Body of pancreas (tissue), 4 donors: ENCODE measurements at regions not wholly inside any gene's neighbourhood (a gene's known extent, or its start where the extent isn't known, plus 50 kb on each side); places are given as distances from the start of the nearest gene placed in this dataset.
"Not testable (repeated sequence)": the region's sequence is repeated elsewhere in the genome, so short reads cannot be mapped to it uniquely, and the experiment has no call there.

Source experiments
- ATAC-seq: fragments of 150-250 bp; one replicate; pipeline ENCODE4 v1.9.1; 2016
- DNase-seq, 4 donors: peaks; one replicate each; pipeline ENCODE4 v3.0.0-alpha.2; 2019
- H3K27ac ChIP-seq, 4 donors: fragments of 200-600 bp; sonication (generic); 1 replicate in 3 of 4; 2 replicates in 1 of 4; pipeline versions ENCODE4 v1.5.1 to v1.6.1; 2016 to 2019; ENCODE audit warnings: mild to moderate bottlenecking in 1 of 4, mixed read lengths in 1 of 4, moderate library complexity in 1 of 4
- H3K27me3 ChIP-seq, 2 donors: fragments of 200-600 bp; sonication (generic); one replicate each; pipeline ENCODE4 v1.6.0; 2016; ENCODE audit warnings: mild to moderate bottlenecking in 1 of 2
- H3K36me3 ChIP-seq, 2 donors: fragments of 200-600 bp; sonication (generic); replicated peaks in 1 of 2; 2 replicates each; pipeline ENCODE4 v1.5.1; 2016; ENCODE audit warnings: low read depth in 2 of 2; ENCODE audit not compliant: insufficient read depth in 1 of 2
- H3K4me1 ChIP-seq: fragments of 200-600 bp; sonication (generic); one replicate; pipeline ENCODE4 v1.6.0; 2016
- H3K4me3 ChIP-seq, 2 donors: fragments of 200-600 bp; sonication (generic); 1 replicate in 1 of 2; 2 replicates in 1 of 2; pipeline ENCODE4 v1.5.1; 2016 to 2019
- H3K9me3 ChIP-seq, 3 donors: fragments of 200-600 bp; sonication (generic); 1 replicate in 2 of 3; 2 replicates in 1 of 3; pipeline ENCODE4 v1.5.1; 2016
- POLR2A ChIP-seq, 3 donors: fragments of 450-650 bp; IDR thresholded peaks; one replicate each; pipeline ENCODE4 v1.6.1; 2016; ENCODE audit warnings: antibody characterized with exemption in 3 of 3, mild to moderate bottlenecking in 2 of 3
- WGBS, 2 donors: methylation state at CpG; one replicate each; pipeline ENCODE4 v1.1.5; 2017; 5-methylcytosine and 5-hydroxymethylcytosine counted together
- intact Hi-C: fragments of 100-400 bp; cut with DNase I; formaldehyde crosslinking; loops from one replicate; pipeline ENCODE4 v1.15.1; 2023
- TF ChIP-seq, protein P1 (sequence below), 7 experiments: fragments of 450-650 bp in 4 of 7; fragments of 200-600 bp in 3 of 7; sonication (generic) in 3 of 7; IDR thresholded peaks; one replicate each; pipeline ENCODE4 v1.5.1; 2016 to 2019; ENCODE audit warnings: antibody characterized with exemption in 7 of 7

DNA sequence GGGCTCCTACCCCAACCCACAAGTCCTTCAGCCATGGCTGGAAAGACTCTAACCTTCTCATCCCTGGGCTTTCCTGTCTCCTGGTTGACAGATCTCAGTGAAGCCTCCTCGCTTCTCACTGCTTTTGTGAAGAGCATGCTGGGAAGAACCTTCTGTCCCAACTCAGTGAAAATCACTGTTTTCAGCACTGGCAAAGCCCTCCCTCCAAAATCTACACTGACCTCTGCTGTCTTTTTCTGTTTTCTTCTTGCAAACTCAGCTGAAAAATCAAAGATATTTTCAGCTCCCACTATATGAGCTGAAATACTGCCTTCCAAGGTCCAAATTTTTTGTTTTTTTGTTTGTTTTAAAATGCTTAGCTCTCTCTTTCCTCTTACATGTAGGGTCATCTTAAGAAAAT is 266.3 kb upstream of the AGAP1 start:
- intact Hi-C loops = no loop called here
- no peaks in the 10 kb centered on the region for H3K36me3 ChIP-seq
- WGBS, 2 donors = 73 to 81% methylated on average over 1 of the region's 1 CpG
- H3K27ac ChIP-seq = no peak overlapping the region
- no peaks in the 10 kb centered on the region for H3K9me3 ChIP-seq
- H3K4me3 ChIP-seq = no peak overlapping the region
- TF ChIP-seq, protein P1, sequence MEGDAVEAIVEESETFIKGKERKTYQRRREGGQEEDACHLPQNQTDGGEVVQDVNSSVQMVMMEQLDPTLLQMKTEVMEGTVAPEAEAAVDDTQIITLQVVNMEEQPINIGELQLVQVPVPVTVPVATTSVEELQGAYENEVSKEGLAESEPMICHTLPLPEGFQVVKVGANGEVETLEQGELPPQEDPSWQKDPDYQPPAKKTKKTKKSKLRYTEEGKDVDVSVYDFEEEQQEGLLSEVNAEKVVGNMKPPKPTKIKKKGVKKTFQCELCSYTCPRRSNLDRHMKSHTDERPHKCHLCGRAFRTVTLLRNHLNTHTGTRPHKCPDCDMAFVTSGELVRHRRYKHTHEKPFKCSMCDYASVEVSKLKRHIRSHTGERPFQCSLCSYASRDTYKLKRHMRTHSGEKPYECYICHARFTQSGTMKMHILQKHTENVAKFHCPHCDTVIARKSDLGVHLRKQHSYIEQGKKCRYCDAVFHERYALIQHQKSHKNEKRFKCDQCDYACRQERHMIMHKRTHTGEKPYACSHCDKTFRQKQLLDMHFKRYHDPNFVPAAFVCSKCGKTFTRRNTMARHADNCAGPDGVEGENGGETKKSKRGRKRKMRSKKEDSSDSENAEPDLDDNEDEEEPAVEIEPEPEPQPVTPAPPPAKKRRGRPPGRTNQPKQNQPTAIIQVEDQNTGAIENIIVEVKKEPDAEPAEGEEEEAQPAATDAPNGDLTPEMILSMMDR (IDR thresholded peaks at IDR 0.05) = no peak
- no peak for TF ChIP-seq POLR2A (IDR thresholded peaks at IDR 0.05)
- no peaks in the 10 kb centered on the region for H3K27me3 ChIP-seq
- peaks cover 13% of the 10 kb centered on the region for H3K4me1 ChIP-seq
- no peak for ATAC-seq
- DNase-seq = no peak

DNA sequence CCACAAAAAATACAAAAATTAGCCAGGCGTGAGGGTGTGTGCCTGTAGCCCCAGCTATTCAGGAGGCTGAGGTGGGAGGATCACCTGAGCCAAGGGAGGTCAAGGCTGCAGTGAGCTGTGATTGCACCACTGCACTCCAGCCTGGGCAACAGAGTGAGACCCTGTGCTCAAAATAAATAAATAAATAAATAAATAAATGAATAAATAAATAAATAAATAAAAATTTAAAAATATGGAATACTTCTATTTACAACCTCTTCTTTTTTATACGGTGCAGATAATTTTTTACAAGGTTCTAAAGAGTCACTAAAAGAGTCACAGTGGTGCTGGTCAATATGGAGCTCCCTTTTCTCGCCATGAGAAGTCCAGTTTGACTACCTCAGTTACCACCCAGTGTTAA is 265.4 kb upstream of the AGAP1 start:
- H3K9me3 ChIP-seq, DNase-seq, H3K36me3 ChIP-seq, H3K27ac ChIP-seq, ATAC-seq, H3K27me3 ChIP-seq, intact Hi-C loops, H3K4me3 ChIP-seq: not testable (repeated sequence)
- peaks cover 13% of the 10 kb centered on the region for H3K4me1 ChIP-seq
- 72 to 75% methylated on average over 3 of the region's 3 CpGs for WGBS, 2 donors

DNA sequence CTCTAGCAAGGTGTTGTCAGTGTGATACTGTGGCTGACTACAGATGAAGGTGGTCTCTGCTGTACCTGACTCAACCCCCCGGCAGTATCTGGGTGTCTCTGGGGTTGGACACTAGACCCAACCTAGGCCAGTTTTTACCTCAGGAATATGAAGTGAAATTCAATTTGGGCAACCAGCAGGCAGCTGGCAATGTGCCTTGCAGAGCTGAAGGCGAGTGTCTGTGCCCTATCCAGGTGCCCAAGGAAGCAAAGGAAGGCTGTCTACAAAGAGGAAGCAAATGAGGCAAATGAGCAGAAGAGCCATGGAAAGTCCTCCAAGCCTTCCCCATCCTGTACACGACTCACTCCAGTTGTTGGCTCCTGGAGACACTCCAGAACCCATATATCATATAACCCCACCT is 264.6 kb upstream of the AGAP1 start:
- Histone ChIP-seq H3K27ac (no peak overlapping the region), H3K9me3 (no peaks in the 10 kb centered on the region), H3K4me3 (no peak overlapping the region), H3K27me3 (no peaks in the 10 kb centered on the region), H3K36me3 (no peaks in the 10 kb centered on the region), H3K4me1 (peaks cover 13% of the 10 kb centered on the region)
- 48 to 63% methylated on average over 3 of the region's 3 CpGs for WGBS, 2 donors
- ATAC-seq (no peak), DNase-seq (no peak)
- intact Hi-C loops = no loop called here
- TF ChIP-seq, protein P1 (IDR thresholded peaks at IDR 0.05) = no peak
- TF ChIP-seq POLR2A (IDR thresholded peaks at IDR 0.05) = no peak

DNA sequence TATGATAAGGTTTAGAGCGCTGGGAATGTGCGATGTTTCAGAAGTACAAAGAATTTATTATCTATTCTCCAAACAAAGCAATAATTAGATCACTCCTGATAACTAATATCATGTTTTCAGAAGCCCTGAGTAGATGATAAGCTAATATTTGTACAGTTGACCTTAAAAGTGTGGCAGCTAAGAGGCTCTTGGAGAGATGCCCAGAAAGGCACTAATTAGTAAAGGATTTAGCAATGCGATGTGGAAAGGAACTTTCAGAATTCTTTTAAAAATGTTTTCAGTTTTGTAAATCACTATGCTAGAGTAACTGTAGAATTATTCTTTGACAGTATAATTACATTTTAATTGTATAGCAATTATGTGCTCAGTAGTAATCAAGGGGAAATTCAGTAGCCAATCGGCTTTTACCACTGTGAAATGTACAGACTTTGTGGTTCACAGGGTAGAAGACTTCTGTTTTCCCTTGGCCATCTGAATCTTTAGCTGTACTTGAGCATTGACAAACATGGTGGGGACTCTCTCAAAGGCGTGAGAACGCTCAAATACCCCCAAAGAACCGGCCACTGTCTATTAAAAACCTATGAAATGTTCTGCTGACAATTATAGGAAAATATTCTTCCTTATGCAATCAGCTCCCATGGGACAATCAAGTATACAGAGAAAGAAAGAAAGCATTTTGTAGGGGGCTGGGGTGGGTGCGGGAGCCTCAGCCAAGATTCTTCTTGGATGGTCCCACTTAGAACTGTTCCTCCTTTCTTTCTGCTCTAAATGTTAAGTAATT is 262.8 kb upstream of the AGAP1 start:
- intact Hi-C loops = no loop called here
- no peaks in the 10 kb centered on the region for H3K36me3 ChIP-seq
- no peak overlapping the region for H3K4me3 ChIP-seq
- TF ChIP-seq POLR2A (IDR thresholded peaks at IDR 0.05) = no peak
- TF ChIP-seq, protein P1 (IDR thresholded peaks at IDR 0.05) = no peak
- peaks cover 13% of the 10 kb centered on the region for H3K4me1 ChIP-seq
- H3K27me3 ChIP-seq = no peaks in the 10 kb centered on the region
- ATAC-seq = no peak
- no peak overlapping the region for H3K27ac ChIP-seq
- peak in 1 of 4 donors; percentile 16 for DNase-seq
- H3K9me3 ChIP-seq = no peaks in the 10 kb centered on the region
- 31 to 40% methylated on average over 8 of the region's 8 CpGs for WGBS, 2 donors

DNA sequence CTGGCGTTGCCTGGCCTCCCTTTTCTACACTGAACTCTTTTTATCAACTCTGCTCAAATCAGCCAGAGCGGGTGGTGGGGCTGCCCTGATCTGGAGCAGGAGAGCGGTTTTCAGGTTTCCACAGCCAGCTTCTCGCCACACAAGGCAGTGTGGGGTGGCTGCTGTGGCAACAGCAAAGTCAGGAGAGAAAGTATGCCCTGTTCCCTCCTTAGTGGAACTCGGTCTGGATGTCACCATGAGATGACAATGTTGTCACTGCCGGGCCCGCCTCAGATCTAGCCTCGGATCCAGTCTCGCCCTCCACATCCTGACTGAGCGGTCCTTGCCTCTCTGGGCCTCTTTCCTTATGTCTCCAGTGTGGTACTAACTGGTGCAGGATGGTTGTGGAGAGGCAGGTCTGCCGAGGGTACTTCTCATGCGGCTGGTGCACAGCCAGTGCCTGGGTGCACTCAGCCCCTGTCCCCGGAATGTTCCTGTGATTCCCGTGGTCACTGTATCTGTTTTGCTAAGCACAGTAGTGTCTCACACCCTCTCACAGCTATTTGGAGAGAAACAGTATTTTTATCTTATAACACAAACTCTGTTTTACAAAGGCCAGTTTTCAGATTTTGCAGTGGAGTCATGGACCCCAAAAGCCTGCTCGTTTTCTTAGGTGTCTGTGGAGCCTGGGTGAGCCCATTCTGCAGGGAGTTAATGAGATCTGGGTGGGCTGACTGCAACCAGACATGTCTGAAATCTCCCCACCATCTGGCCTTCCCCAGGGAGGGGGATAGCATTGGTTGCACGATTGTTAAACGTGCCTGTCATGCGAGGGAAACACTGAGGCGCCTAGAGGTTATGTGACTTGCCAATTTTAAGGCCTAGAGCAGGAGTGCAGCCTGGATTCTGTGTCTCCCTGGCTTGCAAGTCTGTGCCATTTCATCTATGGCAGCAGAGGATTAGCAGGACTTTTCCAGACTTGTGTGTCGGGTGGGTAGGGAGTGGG is 261.1 kb upstream of the AGAP1 start:
- Histone ChIP-seq H3K27me3 (no peaks in the 10 kb centered on the region), H3K36me3 (no peaks in the 10 kb centered on the region), H3K27ac (no peak overlapping the region), H3K4me3 (no peak overlapping the region), H3K4me1 (peaks cover 13% of the 10 kb centered on the region), H3K9me3 (no peaks in the 10 kb centered on the region)
- 87 to 88% methylated on average over 13 to 20 of the region's 20 CpGs for WGBS, 2 donors
- no peak for ATAC-seq
- intact Hi-C loops = no loop called here
- DNase-seq = no peak
- TF ChIP-seq, protein P1 (IDR thresholded peaks at IDR 0.05) = no peak
- no peak for TF ChIP-seq POLR2A (IDR thresholded peaks at IDR 0.05)
